ENCODE measurements at regions not wholly inside any gene's neighbourhood (a gene's known extent, or its start where the extent isn't known, plus 50 kb on each side); places are given as distances from the start of the nearest gene placed in this dataset.

DNA sequence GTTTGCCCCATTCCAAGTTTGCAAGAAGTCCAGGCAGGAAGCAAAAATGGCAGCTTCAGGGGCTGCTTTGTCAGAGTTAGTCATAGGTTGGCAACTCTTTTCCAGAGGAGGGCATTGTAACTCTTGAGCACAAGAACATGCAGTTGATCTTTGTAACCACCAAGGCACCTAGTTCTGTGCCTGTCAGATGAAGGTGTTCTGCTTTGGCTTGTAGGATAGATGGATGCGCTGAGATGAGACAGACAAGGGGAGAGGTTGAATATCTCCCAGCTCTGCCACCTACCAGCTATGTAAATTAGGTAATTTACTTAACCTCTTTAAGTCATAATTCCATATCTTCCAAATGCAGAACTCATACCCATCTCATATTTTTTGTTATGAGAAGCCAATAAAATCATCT, 89.3 kb downstream of the ZNF648 start:
- TF ChIP-seq, protein P1, sequence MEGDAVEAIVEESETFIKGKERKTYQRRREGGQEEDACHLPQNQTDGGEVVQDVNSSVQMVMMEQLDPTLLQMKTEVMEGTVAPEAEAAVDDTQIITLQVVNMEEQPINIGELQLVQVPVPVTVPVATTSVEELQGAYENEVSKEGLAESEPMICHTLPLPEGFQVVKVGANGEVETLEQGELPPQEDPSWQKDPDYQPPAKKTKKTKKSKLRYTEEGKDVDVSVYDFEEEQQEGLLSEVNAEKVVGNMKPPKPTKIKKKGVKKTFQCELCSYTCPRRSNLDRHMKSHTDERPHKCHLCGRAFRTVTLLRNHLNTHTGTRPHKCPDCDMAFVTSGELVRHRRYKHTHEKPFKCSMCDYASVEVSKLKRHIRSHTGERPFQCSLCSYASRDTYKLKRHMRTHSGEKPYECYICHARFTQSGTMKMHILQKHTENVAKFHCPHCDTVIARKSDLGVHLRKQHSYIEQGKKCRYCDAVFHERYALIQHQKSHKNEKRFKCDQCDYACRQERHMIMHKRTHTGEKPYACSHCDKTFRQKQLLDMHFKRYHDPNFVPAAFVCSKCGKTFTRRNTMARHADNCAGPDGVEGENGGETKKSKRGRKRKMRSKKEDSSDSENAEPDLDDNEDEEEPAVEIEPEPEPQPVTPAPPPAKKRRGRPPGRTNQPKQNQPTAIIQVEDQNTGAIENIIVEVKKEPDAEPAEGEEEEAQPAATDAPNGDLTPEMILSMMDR (IDR thresholded peaks at IDR 0.05): no peak

DNA sequence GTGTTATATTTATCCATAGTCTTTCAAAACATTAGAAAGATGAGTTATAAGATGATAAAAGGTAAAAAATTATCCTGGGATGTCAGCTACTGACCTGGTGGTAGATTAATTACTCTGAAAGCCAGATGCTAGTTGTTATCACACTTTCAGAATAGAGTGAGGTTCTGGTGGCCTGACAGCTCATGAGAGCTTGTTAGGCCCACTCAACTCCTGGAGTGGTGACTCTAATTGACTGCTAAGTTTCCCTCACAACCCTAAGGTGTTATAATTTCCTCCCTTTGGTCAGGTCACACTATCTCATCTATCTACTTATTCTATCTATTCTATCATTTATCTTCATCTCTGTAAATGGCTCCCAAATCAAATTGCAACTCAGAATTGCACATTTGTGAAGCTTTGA, 90.1 kb downstream of the ZNF648 start:
- TF ChIP-seq, protein P1 (IDR thresholded peaks at IDR 0.05): no peak

DNA sequence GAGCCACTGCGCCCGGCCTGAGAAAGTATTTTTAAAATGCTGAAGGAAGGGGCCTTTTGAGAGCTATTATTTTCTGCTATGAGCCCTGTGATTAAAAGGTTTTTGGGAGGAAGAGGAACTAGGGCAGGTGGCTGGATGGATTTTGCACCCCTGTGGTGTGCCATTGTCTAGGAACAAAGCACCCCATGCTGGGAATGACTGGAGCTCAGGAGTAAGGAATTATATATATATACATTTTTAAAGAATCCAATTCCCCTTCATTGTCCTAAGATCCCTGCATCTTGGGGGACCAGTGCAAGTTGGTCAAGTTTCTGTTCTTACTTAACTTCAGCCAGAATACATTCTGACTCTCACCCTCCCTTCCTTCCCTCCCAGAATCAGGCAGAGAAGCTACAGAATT, 91.6 kb downstream of the ZNF648 start:
- TF ChIP-seq, protein P1 (IDR thresholded peaks at IDR 0.05): no peak

DNA sequence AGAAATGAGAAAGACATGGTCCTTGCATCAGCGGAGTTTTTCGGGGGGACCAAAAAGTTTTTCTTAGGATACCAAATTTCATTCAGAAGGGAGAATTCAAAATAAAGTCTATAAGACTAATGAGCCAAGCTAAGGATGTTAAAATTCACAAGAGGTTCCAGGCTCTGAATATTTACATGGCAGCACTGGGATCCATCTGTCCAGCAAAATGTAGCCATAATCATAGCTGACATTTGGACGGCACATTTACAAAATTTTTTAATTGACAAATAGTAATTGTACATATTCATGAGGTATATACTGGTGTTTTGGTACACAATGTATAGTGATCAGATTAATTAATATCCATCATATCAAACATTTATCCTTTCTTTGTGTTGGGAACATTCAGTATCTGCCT, 107.9 kb downstream of the ZNF648 start:
- TF ChIP-seq, protein P1 (IDR thresholded peaks at IDR 0.05): no peak

DNA sequence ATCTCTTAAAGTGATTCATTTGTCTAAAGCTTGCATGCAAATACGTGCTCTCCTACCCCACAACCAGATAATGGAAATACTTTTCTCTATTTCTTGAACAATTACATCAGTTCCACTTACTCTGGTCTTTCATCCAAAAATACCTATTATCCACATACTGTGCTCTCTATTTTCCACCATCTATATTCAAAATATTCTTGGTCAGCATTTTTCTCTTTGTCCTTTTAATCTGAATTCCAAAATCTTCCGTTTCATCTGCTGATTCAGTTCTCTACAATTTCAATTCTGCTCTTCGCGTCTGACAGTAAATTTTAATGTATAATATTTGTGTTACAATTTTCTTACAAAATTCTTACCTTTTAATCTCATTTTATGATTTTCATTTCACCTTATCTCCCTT, 110.3 kb downstream of the ZNF648 start:
- TF ChIP-seq, protein P1 (IDR thresholded peaks at IDR 0.05): no peak

DNA sequence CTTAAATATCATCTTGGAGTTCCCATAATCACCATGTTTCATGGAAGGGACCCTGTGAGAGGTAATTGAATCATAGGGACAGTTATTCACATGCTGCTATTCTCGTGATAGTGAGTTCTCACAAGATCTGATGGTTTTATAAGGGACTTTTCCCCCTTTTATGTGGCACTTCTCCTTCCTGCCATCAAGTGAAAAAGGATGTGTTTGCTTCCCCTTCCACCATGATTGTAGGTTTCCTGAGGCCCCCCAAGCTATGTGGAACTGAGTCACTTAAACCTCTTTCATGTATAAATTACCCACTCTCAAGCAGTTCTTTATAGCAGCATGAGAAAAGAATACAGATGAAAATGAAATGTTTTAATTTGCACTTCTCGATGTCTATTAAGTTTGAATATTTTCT, 112.0 kb downstream of the ZNF648 start:
- TF ChIP-seq, protein P1 (IDR thresholded peaks at IDR 0.05): no peak

DNA sequence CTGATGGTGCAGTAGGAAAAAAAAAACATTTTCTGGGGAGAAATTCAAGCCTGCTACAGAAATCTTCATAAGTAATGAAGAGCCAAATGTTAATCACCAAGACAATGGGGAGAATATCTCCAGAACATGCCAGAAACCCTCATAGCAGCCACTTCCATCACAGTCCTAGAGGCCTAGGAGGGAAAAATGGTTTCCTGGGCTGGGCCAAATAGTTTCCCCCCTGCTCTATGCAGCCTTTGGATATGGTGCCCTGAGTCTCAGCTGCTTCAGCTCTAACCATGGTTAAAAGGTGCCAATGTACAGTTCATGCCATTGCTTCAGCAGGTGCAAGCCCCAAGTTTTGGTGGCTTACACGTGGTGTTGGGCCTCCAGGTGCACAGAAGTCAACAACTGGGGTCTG, 113.1 kb downstream of the ZNF648 start:
- TF ChIP-seq, protein P1 (IDR thresholded peaks at IDR 0.05): no peak

DNA sequence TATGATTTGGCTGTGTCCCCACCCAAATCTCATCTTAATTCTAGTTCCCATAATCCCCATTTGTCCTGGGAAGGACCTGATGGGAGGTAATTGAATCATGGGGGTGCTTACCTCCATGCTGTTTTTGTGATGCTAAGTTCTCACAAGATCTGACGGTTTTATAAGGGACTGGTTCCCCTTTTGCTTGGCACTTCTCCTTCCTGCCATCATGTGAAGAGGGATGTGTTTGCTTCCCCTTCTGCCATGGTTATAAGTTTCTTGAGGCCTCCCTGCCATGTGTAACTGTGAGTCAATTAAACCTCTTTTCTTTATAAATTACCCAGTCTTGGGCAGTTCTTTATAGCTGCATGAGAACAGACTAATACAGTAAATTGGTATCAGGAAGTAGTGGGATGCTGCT, 114.1 kb downstream of the ZNF648 start:
- TF ChIP-seq, protein P1 (IDR thresholded peaks at IDR 0.05): no peak
